ENCODE measurements at regions not wholly inside any gene's neighbourhood (a gene's known extent, or its start where the extent isn't known, plus 50 kb on each side); places are given as distances from the start of the nearest gene placed in this dataset.

DNA sequence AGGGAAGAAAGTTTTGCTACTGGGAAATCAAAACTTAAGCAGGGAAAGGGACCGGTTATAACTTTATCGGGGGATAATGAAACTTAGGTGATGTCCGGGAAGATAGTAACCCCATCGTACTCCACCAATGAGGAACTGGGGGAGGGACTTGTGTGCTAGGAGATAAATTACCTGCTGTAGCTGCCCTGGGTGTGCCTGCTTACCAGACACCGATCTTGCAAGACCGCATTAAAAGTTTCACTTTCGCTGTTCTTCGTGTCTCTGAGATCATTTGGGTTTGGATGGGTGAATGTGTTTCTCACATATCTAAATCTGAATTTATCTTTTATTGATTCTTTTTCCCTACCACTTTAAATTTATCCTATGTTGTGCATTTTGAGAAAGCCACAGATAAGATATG is 381.4 kb downstream of the SLITRK6 start (continued):
- TF ChIP-seq POLR2AphosphoS5 (IDR thresholded peaks at IDR 0.05; ENCODE audit: low read depth) (no peak), ZNF331 (CRISPR knock-in tag; IDR thresholded peaks at IDR 0.05; ENCODE audit: low read depth) (no peak), EZH2phosphoT487 (IDR thresholded peaks at IDR 0.05; ENCODE audit: unreplicated experiment) (no peak)
- TF ChIP-seq, protein P1, sequence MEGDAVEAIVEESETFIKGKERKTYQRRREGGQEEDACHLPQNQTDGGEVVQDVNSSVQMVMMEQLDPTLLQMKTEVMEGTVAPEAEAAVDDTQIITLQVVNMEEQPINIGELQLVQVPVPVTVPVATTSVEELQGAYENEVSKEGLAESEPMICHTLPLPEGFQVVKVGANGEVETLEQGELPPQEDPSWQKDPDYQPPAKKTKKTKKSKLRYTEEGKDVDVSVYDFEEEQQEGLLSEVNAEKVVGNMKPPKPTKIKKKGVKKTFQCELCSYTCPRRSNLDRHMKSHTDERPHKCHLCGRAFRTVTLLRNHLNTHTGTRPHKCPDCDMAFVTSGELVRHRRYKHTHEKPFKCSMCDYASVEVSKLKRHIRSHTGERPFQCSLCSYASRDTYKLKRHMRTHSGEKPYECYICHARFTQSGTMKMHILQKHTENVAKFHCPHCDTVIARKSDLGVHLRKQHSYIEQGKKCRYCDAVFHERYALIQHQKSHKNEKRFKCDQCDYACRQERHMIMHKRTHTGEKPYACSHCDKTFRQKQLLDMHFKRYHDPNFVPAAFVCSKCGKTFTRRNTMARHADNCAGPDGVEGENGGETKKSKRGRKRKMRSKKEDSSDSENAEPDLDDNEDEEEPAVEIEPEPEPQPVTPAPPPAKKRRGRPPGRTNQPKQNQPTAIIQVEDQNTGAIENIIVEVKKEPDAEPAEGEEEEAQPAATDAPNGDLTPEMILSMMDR (conservative IDR thresholded peaks at IDR 0.05; ENCODE audit: low read depth in 2 of 2): no peak

DNA sequence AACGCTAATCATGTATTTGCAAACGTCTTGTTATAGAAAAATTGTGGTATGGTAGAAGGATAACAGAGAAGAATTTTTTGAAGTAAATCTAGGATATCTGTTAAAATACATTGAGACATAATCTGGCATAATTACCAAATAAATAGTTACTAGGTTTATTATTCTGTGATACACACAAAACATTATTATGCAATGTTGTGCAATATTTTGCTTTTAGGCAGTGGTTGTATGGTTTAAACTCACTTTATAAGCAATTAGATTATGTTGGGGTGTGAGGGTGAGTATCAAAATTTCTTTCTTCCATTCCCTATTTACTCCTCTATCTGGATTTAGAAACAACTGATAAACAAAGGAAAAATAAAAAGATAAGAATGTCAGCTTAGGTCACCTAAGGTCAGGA is 385.6 kb downstream of the SLITRK6 start:
- Histone ChIP-seq H3K4me1 (ENCODE audit: insufficient read depth) (no peaks in the 10 kb centered on the region), H3K27me3 (ENCODE audit: insufficient read depth) (no peaks in the 10 kb centered on the region), H4K20me1 (replicated peaks; ENCODE audit: insufficient read depth) (no peaks in the 10 kb centered on the region), H3F3A (replicated peaks; ENCODE audit: low read depth) (no peaks in the 10 kb centered on the region), H3K79me2 (replicated peaks; ENCODE audit: insufficient read depth) (no peaks in the 10 kb centered on the region), H3K27ac (ENCODE audit: low read depth) (no peak overlapping the region), H2AFZ (no peak overlapping the region), H3K4me3 (no peak overlapping the region), H3K9me2 (ENCODE audit: insufficient read depth) (no peaks in the 10 kb centered on the region), H3K4me2 (no peak overlapping the region), H3K36me3 (ENCODE audit: insufficient read depth) (no peaks in the 10 kb centered on the region)
- no peaks in the 10 kb centered on the region for H3K27me3 Mint-ChIP-seq (ENCODE audit: insufficient read depth, low read depth, poor library complexity)
- ATAC-seq (no peak), DNase-seq (ENCODE audit: low spot score) (no peak)
- TF ChIP-seq EZH2 (IDR thresholded peaks at IDR 0.05; ENCODE audit: low read depth, unreplicated experiment) (no peak), NANOG (IDR thresholded peaks at IDR 0.05; ENCODE audit: borderline replicate concordance) (no peak), ZNF462 (CRISPR knock-in tag; IDR thresholded peaks at IDR 0.05) (no peak), STAT1 (IDR thresholded peaks at IDR 0.05; ENCODE audit: unreplicated experiment) (no peak)
- no peaks in the 10 kb centered on the region for H3K36me3 Mint-ChIP-seq (ENCODE audit: low read depth)
- H3K4me1 Mint-ChIP-seq: peaks cover 5% of the 10 kb centered on the region
- no peak overlapping the region for H3K27ac Mint-ChIP-seq
- H3K9me3 Mint-ChIP-seq: no peaks in the 10 kb centered on the region
- no peak overlapping the region for H3K4me3 Mint-ChIP-seq
